K562 (cell line): ENCODE measurements at regions not wholly inside any gene's neighbourhood (a gene's known extent, or its start where the extent isn't known, plus 50 kb on each side); places are given as distances from the start of the nearest gene placed in this dataset.

Experiments
- ATAC-seq: fragments of 200-7000 bp; cut with Tn5 transposase; 3 replicates; pipeline ENCODE4 v1.9.1; 2020; ENCODE audit warnings: moderate library complexity
- BruUV-seq: library from RNA; stranded (reverse); fragments of 400-500 nt; replicated peaks from 2 replicates; lab custom pipeline; 2021; lab: Mats Ljungman, UMichigan
- CTCF ChIA-PET: fragments of 300-600 bp; formaldehyde crosslinking; extraction: SDS; loops from one replicate; lab custom pipeline; 2021; ENCODE audit warnings: low intra/inter-chr PET ratio; lab: Yijun Ruan, JAX
- POLR2A ChIA-PET: fragments of 300-600, 350-650 bp; sonication (Branson Sonifier 250); formaldehyde crosslinking; extraction: SDS; loops from one replicate; lab custom pipeline; 2021; ENCODE audit warnings: antibody characterized with exemption, inconsistent platforms; lab: Yijun Ruan, JAX
- DNase-seq, 4 experiments: peaks; one replicate each; pipeline versions ENCODE4 v3.0.0 to v3.0.0-alpha.2; 2011 to 2018; ENCODE audit warnings: low spot score in 3 of 4, mixed read lengths in 3 of 4; ENCODE audit errors: extremely low read depth in 1 of 4
- FAIRE-seq: peaks from 2 replicates; lab custom pipeline; 2011; peaks lifted over from hg19 to GRCh38; lab: Jason Lieb, UNC
- H2AFZ ChIP-seq: 2 replicates; pipeline ENCODE4 v1.6.0; 2011; ENCODE audit warnings: low read depth, low read length, control low read depth, inconsistent platforms
- H3K27ac ChIP-seq: fragments of 200-600 bp; 3 replicates; pipeline ENCODE4 v1.8.0; 2011; ENCODE audit warnings: low read depth, mild to moderate bottlenecking, control low read depth, inconsistent platforms, low read length, moderate library complexity, mixed read lengths; ENCODE audit errors: extremely low read depth
- H3K27me3 ChIP-seq, 2 experiments: fragments of 300-600 bp in 1 of 2; 2 replicates in 1 of 2; 3 replicates in 1 of 2; pipeline versions ENCODE4 v1.6.0 to v1.8.0; 2011; ENCODE audit warnings: inconsistent platforms in 2 of 2, low read length in 2 of 2, mild to moderate bottlenecking in 1 of 2, mixed read lengths in 1 of 2, moderate library complexity in 1 of 2; ENCODE audit not compliant: control insufficient read depth in 2 of 2, insufficient read depth in 2 of 2
- H3K36me3 ChIP-seq: fragments of 300-600 bp; 3 replicates; pipeline ENCODE4 v1.8.0; 2011; ENCODE audit warnings: mild to moderate bottlenecking, low read length, inconsistent platforms; ENCODE audit not compliant: control insufficient read depth, insufficient read depth
- H3K4me1 ChIP-seq, 2 experiments: fragments of 200-600 bp in 1 of 2; replicated peaks in 1 of 2; 2 replicates in 1 of 2; 3 replicates in 1 of 2; pipeline versions ENCODE4 v1.5.1 to v1.8.0; 2011; ENCODE audit warnings: inconsistent platforms in 2 of 2, low read length in 2 of 2, mild to moderate bottlenecking in 1 of 2, mixed read lengths in 1 of 2, moderate library complexity in 1 of 2; ENCODE audit not compliant: control insufficient read depth in 2 of 2, insufficient read depth in 2 of 2
- H3K4me2 ChIP-seq: 2 replicates; pipeline ENCODE4 v1.6.1; 2011; ENCODE audit warnings: low read length, control low read depth, inconsistent platforms, mixed read lengths; ENCODE audit not compliant: insufficient read depth
- H3K4me3 ChIP-seq: fragments of 200-600 bp; sonication (generic), shearing (Covaris generic); 2 replicates; pipeline ENCODE4 v1.5.1; 2016; ENCODE audit warnings: control low read depth, inconsistent platforms
- H3K79me2 ChIP-seq: fragments of 200-600 bp; 3 replicates; pipeline ENCODE4 v1.8.0; 2011; ENCODE audit warnings: low read length, inconsistent platforms; ENCODE audit not compliant: control insufficient read depth, insufficient read depth
- H3K9ac ChIP-seq, 2 experiments: 2 replicates each; pipeline versions ENCODE4 v1.6.0 to v1.6.1; 2011; ENCODE audit warnings: low read depth in 2 of 2, low read length in 2 of 2, control low read depth in 1 of 2, inconsistent platforms in 1 of 2, mild to moderate bottlenecking in 1 of 2, mixed read lengths in 1 of 2; ENCODE audit not compliant: insufficient read depth in 1 of 2
- H3K9me1 ChIP-seq: one replicate; pipeline ENCODE4 v1.6.0; 2011; ENCODE audit warnings: inconsistent platforms, mild to moderate bottlenecking, low read length, moderate library complexity; ENCODE audit not compliant: control insufficient read depth, insufficient read depth
- H3K9me3 ChIP-seq: replicated peaks from 2 replicates; pipeline ENCODE4 v1.5.1; 2011; ENCODE audit warnings: low read depth, low read length, inconsistent platforms; ENCODE audit not compliant: control insufficient read depth, insufficient read depth
- H4K20me1 ChIP-seq: replicated peaks from 2 replicates; pipeline ENCODE4 v1.6.1; 2011; ENCODE audit warnings: low read length, inconsistent platforms, mixed read lengths; ENCODE audit not compliant: control insufficient read depth, insufficient read depth
- BMI1 ChIP-seq: fragments of 150-350 bp; IDR thresholded peaks from 2 replicates; pipeline ENCODE4 v1.6.1; 2014; ENCODE audit warnings: low read length
- CCNT2 ChIP-seq: IDR thresholded peaks from 2 replicates; pipeline ENCODE4 v1.6.1; 2011; ENCODE audit warnings: borderline replicate concordance, low read depth, mild to moderate bottlenecking, moderate library complexity, mixed read lengths, low read length; ENCODE audit not compliant: insufficient read length; ENCODE audit errors: extremely low read depth
- GABPB1 ChIP-seq: sonication (generic); formaldehyde crosslinking; IDR thresholded peaks from 2 replicates; pipeline ENCODE4 v1.8.0; 2022; ENCODE audit warnings: mild to moderate bottlenecking, missing genetic modification reagents
- RBM25 ChIP-seq: fragments of 200-400 bp; formaldehyde crosslinking; IDR thresholded peaks from 2 replicates; pipeline ENCODE4 v1.6.1; 2018; ENCODE audit warnings: low read length, low read depth, moderate library complexity; ENCODE audit not compliant: severe bottlenecking
- YY1 ChIP-seq, 3 experiments: IDR thresholded peaks; 2 replicates each; pipeline ENCODE4 v1.6.1; 2011; ENCODE audit warnings: low read length in 2 of 3, mild to moderate bottlenecking in 2 of 3, moderate library complexity in 2 of 3, borderline replicate concordance in 1 of 3, control low read depth in 1 of 3, low read depth in 1 of 3; ENCODE audit not compliant: insufficient read depth in 3 of 3, insufficient replicate concordance in 2 of 3, control insufficient read depth in 1 of 3, insufficient read length in 1 of 3; ENCODE audit errors: extremely low read depth in 1 of 3
- ZNF668 ChIP-seq: fragments of 250-450 bp; sonication (Bioruptor Pico); IDR thresholded peaks from 2 replicates; pipeline ENCODE4 v1.8.0; 2022; ENCODE audit warnings: mild to moderate bottlenecking, inconsistent platforms
- ZNF766 ChIP-seq: fragments of 200-800 bp; sonication (Bioruptor generic); conservative IDR thresholded peaks from 2 replicates; pipeline ENCODE4 v1.6.1; 2016; ENCODE audit warnings: missing genetic modification characterization, missing compliant biosample characterization
- WGBS: fragments of 100-300 bp; shearing (Covaris generic); methylation state at CpG from one replicate; pipeline ENCODE4 v1.1.6; 2016; ENCODE audit warnings: low coverage, mixed read lengths; ENCODE audit not compliant: insufficient coverage; ENCODE audit errors: missing lambda C conversion rate; 5-methylcytosine and 5-hydroxymethylcytosine counted together
- in situ Hi-C: fragments of 300-500 bp; cut with MboI; formaldehyde crosslinking; loops from 4 replicates; pipeline ENCODE4 v1.15.0; 2018; ENCODE audit warnings: inconsistent platforms, mixed read lengths
- intact Hi-C: fragments of 100-400 bp; cut with micrococcal nuclease; formaldehyde crosslinking; loops from 2 replicates; pipeline ENCODE4 v1.14.2; 2022
- TF ChIP-seq, protein P1 (sequence below): fragments of 250-450 bp; sonication (Bioruptor Pico); IDR thresholded peaks from 2 replicates; pipeline ENCODE4 v1.4.0; 2020; ENCODE audit warnings: borderline replicate concordance

- Histone ChIP-seq H3K9me1 (no peaks in the 10 kb centered on the region), H3K79me2 (no peaks in the 10 kb centered on the region), H3K4me3 (no peak overlapping the region), H3K27ac (no peak overlapping the region), H2AFZ (peak overlapping the region; percentile 72; the same call in 1 of the 2 replicates), H3K4me2 (peak overlapping the region; percentile 32), H3K27me3 (peaks cover 15 to 68% of the 10 kb centered on the region in 2 experiments), H3K4me1 (peaks cover 0 to 6% of the 10 kb centered on the region in 2 experiments; a peak in 2 of 5 replicates), H3K9me3 (no peaks in the 10 kb centered on the region; the same call in 1 of the 2 replicates), H4K20me1 (0 out of 2 replicates have a peak, but pooled peaks cover 6% of the 10 kb centered on the region), H3K9ac (peak overlapping the region in 1 of 2 experiments; percentile 77; a peak in 1 of 4 replicates), H3K36me3 (no peaks in the 10 kb centered on the region)
- in situ Hi-C loops = no loop called here
- DNase-seq (no peak), FAIRE-seq (no peak), ATAC-seq (no peak)
- CTCF ChIA-PET = no interaction called here
- no TSS peak for BruUV-seq
- TF ChIP-seq ZNF766 (CRISPR knock-in tag) = no peak
- TF ChIP-seq ZNF668 = no peak
- TF ChIP-seq BMI1 = no peak
- TF ChIP-seq, protein P1, sequence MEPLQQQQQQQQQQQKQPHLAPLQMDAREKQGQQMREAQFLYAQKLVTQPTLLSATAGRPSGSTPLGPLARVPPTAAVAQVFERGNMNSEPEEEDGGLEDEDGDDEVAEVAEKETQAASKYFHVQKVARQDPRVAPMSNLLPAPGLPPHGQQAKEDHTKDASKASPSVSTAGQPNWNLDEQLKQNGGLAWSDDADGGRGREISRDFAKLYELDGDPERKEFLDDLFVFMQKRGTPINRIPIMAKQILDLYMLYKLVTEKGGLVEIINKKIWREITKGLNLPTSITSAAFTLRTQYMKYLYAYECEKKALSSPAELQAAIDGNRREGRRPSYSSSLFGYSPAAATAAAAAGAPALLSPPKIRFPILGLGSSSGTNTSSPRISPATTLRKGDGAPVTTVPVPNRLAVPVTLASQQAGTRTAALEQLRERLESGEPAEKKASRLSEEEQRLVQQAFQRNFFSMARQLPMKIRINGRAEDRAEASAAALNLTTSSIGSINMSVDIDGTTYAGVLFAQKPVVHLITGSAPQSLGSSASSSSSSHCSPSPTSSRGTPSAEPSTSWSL (CRISPR knock-in tag) = no peak
- TF ChIP-seq RBM25 = no peak
- peak in 1 of 3 experiments; percentile 8 for TF ChIP-seq YY1 (IDR thresholded peaks at IDR 0.05; ENCODE audit: borderline replicate concordance in 1 of 3, control insufficient read depth in 1 of 3, extremely low read depth in 1 of 3, insufficient read depth in 3 of 3, insufficient read length in 1 of 3, insufficient replicate concordance in 2 of 3, low read depth in 1 of 3, low read length in 2 of 3)
- TF ChIP-seq GABPB1 = no peak
- no peak for TF ChIP-seq CCNT2
- POLR2A ChIA-PET = interaction anchor here (0.6 to 1.1 kb wide), 2 partner anchors 9 to 435 kb away, joined by 3 read pairs; no protein-coding TSS in a partner anchor
- 19% methylated on average over 15 of the region's 18 CpGs for WGBS
- intact Hi-C loops = no loop called here
These were observed 141.1 kb downstream of the MRM1 start for GRCh38 chr17:36742267-36743000.
